Anterior cingulate cortex (tissue), 58 donors: ENCODE measurements at regions not wholly inside any gene's neighbourhood (a gene's known extent, or its start where the extent isn't known, plus 50 kb on each side); places are given as distances from the start of the nearest gene placed in this dataset.
"Not testable (repeated sequence)": the region's sequence is repeated elsewhere in the genome, so short reads cannot be mapped to it uniquely, and the experiment has no call there.

Source experiments
- DNase-seq, 58 donors: peaks; one replicate each; lab custom pipeline; 2025; lab: John Stamatoyannopoulos, UW

- DNase-seq = not testable (repeated sequence)
Measured at GRCh38 chrX:84856791-84857190, 146.9 kb upstream of the APOOL start.

DNA sequence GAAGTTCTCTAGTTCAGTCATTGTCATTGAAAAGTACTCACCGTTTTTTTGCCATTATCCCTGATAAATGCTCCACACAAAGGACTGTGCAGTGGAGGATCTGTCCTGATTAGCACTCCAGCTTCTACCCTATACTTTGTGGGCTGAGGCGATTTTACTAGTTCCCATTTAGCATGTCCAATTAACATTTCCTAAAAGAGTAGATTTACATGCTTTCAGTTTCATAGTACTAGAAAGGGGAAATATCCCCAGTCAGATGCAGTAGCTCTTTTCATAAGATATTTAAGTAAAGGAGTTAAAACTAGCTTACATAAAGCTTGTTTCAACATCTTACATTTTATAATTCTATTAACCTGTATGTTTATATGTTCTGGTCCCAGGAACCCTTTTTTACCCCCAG, 144.9 kb upstream of the APOOL start:
- not testable (repeated sequence) for DNase-seq

DNA sequence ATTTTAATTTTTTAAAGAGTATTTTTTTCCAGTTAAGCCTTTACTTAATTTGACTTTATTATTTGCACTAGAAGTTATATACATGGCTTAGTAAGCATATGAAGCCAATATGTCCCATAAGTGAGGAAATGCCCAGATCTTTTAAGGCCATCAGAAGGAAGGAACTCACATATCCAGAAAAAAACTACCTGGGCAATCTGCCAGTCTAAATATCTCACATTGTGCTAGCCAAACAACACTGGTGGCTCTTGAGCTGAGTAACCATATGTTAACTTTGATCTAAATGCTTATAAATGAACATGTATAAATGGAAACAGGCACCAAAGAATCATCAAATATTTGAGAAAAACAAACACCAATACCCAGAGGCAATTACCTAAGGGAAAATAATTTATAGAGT, 138.6 kb upstream of the APOOL start:
- DNase-seq = no peak

DNA sequence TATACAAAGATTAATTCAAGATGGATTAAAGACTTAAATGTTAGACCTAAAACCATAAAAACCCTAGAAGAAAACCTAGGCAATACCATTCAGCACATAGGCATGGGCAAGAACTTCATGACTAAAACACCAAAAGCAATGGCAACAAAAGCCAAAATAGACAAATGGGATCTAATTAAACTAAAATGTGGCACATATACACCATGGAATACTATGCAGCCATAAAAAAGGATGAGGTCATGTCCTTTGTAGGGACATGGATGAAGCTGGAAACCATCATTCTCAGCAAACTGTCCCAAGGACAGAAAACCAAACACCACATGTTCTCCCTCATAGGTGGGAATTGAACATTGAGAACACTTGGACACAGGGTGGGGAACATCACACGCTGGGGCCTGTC, 133.4 kb upstream of the APOOL start:
- DNase-seq = not testable (repeated sequence)

DNA sequence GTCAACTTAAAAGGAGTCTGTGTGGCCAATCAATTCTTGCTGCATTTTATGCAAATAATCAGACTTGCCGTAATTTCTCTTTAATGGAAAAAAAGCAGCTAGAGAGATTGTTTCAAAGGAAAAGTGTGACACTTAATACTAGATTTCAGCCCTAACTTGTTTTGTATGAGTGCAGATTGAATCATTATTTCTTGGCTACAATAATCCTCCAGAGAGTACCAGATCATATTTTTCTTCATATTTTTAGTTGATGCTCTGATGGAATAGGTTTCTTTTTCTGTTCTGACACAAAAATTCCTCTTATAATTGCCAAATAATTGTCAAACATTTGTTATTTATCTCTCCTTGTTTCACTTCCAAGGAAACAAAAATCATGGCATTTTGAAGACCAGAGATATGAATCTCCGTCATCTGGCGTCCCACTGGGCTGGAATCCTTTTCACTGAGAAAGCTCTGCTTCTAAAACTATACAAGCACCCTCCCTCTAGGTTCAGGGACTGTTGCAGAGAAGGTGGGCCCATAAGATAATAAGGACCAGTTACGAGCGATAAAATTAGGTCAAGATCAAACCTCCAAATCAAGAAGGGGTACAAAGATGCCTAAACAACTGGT, 131.4 kb upstream of the APOOL start:
- not testable (repeated sequence) for DNase-seq

DNA sequence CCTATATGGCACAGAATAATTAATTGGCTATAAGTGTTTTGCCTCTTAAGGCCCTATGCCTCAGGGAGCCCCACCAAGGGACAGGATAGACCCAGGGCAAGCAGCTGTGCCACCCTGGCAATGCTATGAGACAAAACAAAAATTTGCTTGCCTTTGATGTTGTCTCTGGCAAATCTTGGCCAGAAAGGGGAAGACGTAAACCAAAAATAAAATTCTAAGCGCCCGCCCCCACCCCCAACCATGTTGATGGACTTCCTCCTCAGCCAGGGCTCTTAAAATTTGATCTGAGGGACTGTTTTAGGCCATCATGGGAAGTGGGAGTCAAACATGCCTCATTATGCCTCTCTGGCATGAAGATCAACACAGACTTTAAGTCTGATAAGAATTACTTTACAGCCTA, 130.5 kb upstream of the APOOL start:
- DNase-seq = peak in 4 of 58 donors; percentile 0 to 3 (median 1)

DNA sequence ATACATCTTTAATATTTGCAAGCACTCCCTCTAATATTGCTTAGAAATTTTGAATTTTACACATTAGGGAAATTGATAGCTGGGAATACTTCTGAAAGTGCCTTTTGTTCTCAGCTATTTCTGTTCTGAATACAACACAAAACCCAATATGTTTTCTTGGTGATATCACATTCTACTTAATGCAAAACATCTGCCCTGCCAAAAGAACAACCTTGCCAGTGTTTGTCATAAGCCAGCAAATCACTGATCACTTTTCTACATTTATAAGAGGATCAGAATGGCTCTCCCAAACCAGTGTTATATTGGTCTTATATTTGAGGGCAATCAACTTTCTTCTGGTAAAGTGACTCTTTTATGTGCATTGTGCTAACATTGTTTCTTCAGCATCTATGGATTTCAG, 126.8 kb upstream of the APOOL start:
- DNase-seq = no peak

GRCh38 chrX:84893897-84894296, 109.8 kb upstream of the APOOL start:
- no peak for DNase-seq

GRCh38 chrX:84907324-84907968, 96.2 kb upstream of the APOOL start:
- DNase-seq = no peak

GRCh38 chrX:84909151-84909550, 94.5 kb upstream of the APOOL start:
- DNase-seq = no peak

DNA sequence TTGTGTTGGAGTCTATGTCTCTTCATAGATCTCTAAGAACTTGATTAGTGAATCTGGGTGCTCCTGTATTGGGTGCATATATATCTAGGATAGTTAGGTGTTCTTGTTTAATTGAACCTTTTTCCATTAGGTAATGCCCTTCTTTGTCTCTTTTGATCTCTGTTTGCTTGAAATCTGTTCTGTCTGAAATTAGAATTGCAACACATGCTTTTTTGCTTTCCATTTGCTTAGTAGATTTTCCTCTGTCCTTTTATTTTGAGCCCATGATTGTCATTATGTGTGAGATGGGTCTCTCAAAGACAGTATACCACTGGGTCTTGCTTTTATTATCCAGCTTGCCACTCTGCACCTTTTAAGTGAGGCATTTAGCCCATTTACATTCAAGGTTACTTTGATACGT, 79.1 kb upstream of the APOOL start:
- no peak for DNase-seq

DNA sequence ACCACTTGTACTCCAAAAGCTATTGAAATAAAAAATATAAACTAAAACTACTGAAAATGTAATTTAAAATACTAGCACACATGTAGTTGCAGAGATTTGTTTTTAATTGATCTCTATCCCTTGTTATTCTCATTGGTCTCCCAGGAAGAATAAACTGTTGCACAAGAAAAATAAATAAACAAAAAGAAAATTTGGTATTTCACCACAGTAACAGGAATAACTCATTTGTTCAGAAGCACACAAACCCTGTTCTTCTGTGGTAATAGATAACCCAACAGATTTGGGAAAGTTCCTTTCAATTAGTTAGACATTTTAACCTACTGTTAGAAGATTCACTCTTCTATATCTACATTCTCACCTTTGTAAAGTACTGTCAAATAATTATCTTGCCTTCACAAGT, 70.9 kb upstream of the APOOL start:
- no peak for DNase-seq

DNA sequence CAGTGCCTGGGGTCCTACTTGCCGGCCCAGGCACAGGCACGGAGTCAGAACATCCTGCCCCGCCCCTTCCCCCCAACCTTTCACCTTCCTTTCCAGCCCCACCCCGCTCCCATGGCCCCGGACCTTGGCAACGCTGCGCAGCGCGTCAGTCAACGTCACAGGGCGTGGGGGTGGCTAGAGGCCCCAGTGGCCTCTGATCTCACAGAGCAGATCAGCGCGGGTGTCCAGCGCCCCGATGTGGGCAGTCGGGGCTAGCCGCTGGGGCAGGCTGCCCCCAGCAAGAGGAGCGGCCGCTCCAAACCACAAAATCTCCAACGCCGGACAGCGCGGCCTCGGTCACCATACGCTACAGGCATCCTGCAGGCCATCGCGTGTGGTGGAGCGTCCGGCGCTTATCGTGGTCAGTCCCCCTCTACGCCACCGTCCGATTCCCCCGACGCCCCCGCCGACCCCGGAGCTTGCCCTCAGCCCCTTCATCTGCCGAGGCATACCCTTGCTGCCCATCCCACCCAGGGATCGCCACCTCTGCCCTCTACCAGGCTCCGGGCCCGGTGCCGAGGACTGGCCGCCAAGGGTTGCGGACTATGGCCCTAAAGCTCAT, 69.6 kb upstream of the APOOL start:
- no peak for DNase-seq
